ENCODE measurements at regions not wholly inside any gene's neighbourhood (a gene's known extent, or its start where the extent isn't known, plus 50 kb on each side); places are given as distances from the start of the nearest gene placed in this dataset.

DNA sequence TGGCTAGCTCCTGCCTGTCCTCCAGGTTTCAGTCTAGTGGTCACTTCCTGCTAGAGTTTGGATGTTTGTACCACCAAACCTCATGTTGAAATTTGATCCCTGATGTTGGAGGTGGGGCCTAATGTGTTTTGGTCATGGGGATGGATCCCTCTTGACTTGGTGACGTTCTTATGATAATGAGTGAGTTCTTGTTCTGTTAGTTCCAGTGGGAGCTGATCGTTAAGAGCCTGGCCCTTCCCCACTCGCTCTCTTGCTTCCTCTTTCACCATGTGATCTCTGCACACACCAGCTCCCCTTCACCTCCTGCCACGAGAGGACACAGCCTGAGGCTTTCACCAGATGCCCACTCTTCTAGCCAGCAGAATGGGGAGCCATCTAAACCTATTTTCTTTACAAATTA, 86.8 kb upstream of the SCEL start:
- no peaks in the 10 kb centered on the region for H3K9me3 Mint-ChIP-seq
- intact Hi-C loops (cut with micrococcal nuclease): no loop called here

DNA sequence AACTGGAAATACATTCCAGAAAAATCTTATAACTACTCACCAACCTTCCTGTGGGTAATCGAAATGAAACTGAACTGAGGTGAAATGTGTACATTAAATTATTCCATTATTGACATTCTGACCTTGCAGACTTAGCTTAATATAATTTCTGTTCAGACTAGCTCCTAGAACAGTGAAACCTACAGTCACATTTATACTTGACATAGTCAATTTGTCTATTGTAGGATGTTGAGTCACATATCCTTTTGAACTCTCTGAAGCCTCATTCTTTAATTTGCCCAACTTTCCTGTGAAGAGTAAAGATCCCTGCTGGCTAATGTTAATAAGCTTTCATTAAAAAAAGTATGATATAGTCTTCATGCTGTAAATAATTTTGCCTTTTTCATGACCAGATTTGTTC, 92.0 kb upstream of the SCEL start:
- no peak for DNase-seq
- peaks cover 14% of the 10 kb centered on the region for H3K27me3 Mint-ChIP-seq
- H3K4me3 Mint-ChIP-seq: no peak overlapping the region
- peaks cover under 1% of the 10 kb centered on the region for H3K9me3 Mint-ChIP-seq
- intact Hi-C loops (cut with micrococcal nuclease): no loop called here
- H3K27ac Mint-ChIP-seq: no peak overlapping the region
- H3K4me1 Mint-ChIP-seq: no peaks in the 10 kb centered on the region
- no peaks in the 10 kb centered on the region for H3K36me3 Mint-ChIP-seq (ENCODE audit: low read depth)

More for the DNA sequence above, 86.8 kb upstream of the SCEL start:
- Mint-ChIP-seq H3K36me3 (ENCODE audit: low read depth) (no peaks in the 10 kb centered on the region), H3K4me3 (no peak overlapping the region), H3K27ac (no peak overlapping the region), H3K4me1 (no peaks in the 10 kb centered on the region), H3K27me3 (peaks cover 6% of the 10 kb centered on the region)
- no peak for DNase-seq

DNA sequence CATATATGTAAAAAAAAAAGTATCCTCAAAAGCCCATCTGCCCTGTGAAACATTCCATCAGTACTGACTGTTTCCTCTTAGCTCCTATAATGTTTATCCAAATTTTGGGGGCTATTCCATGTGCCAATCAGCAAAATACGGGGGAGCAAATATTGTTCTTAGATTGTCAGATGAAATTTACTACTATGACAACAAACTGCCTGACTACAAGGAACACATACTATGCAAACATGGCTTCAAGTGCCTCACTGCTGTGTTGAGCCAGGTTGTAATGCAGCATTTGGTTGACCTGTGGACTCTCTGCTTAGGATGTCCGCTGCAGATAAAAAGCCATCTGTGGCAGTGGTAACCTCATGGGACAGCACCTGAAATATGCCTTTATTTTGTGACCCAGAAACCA, 98.2 kb upstream of the SCEL start:
- no peak overlapping the region for H3K4me3 Mint-ChIP-seq
- H3K9me3 Mint-ChIP-seq: peaks cover 16% of the 10 kb centered on the region
- H3K4me1 Mint-ChIP-seq: no peaks in the 10 kb centered on the region
- no peak overlapping the region for H3K27ac Mint-ChIP-seq
- DNase-seq: no peak
- H3K27me3 Mint-ChIP-seq: peaks cover 11% of the 10 kb centered on the region
- intact Hi-C loops (cut with micrococcal nuclease): no loop called here
- H3K36me3 Mint-ChIP-seq (ENCODE audit: low read depth): no peaks in the 10 kb centered on the region

DNA sequence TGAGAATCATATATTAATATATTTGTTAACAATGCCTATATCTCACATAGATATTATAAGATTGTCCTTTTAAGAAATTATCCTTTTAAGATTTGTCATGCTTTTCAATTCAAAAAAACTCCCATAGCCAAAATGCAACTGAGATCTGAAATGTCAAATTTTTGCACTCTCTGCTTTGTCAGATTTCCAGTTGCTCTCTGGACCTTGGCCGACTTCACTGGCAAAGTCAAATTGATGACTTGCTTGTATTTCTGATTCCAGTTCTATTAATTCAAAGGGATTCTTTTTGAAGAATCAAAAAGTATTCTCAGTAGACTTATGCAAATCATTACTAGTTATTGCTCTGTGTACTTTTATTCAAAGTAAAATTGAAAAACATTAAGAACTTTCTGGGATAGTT, 101.2 kb upstream of the SCEL start:
- peaks cover 3% of the 10 kb centered on the region for H3K27me3 Mint-ChIP-seq

DNA sequence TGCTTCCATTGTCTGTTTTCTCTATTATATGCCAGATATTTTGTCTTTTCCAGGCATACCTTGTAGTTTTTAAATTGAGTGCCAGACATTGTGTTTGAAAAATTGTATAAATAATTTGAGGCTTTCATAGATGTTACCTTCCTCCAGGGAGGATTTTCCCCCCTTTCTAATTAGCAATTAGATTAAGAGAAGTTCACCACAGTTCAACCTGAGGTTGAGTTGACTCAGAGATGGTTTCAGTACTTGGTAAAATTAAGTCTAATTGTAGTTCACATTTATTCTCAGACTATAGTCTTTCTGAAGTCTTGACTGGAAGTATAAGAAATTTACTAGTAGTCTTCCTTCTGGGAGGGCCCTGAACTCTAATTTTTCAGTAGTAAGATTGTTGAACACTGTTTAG, 104.1 kb upstream of the SCEL start:
- intact Hi-C loops (cut with micrococcal nuclease): no loop called here
- H3K9me3 Mint-ChIP-seq: peaks cover 8% of the 10 kb centered on the region

More for the DNA sequence above, 101.2 kb upstream of the SCEL start:
- Mint-ChIP-seq H3K4me1 (peaks cover 1% of the 10 kb centered on the region), H3K27ac (no peak overlapping the region), H3K4me3 (no peak overlapping the region), H3K9me3 (peaks cover 16% of the 10 kb centered on the region), H3K36me3 (ENCODE audit: low read depth) (no peaks in the 10 kb centered on the region)
- DNase-seq: no peak
- intact Hi-C loops (cut with micrococcal nuclease): no loop called here

DNA sequence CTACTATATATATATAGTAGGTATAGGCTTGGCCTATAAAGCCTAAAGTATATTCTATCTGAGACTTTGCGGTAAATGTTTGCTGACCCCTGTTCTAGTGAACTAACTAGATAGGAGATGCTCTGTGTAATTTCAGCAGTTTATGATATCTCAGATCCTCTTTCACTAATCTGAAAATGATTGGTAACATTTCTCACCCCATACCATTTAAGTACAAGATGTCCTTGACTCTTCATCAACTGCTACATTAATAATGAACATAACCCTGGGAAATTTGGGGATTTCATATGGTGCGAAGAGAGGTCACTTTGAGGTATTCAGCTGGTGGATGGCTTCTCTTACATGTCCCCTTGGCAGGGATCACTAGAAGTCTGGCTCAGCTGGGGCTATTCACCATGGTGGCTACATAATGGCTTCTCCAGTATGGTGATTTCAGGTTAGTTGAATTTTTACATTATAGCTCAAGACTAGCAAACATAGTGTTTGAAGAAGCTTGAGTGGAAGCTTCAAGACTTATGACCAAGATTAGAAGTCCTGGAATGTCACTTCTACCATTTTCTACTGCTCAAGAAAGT, 103.6 kb upstream of the MYCBP2 start:
- Mint-ChIP-seq H3K27ac (no peak overlapping the region), H3K4me3 (no peak overlapping the region), H3K4me1 (peaks cover 1% of the 10 kb centered on the region), H3K36me3 (ENCODE audit: low read depth) (no peaks in the 10 kb centered on the region), H3K9me3 (peaks cover 3% of the 10 kb centered on the region), H3K27me3 (peaks cover 2% of the 10 kb centered on the region)
- DNase-seq: no peak
- intact Hi-C loops (cut with micrococcal nuclease): no loop called here

More for the DNA sequence above, 104.1 kb upstream of the SCEL start:
- H3K4me1 Mint-ChIP-seq: peaks cover 1% of the 10 kb centered on the region
- H3K27me3 Mint-ChIP-seq: peaks cover 2% of the 10 kb centered on the region
- H3K36me3 Mint-ChIP-seq (ENCODE audit: low read depth): no peaks in the 10 kb centered on the region
- H3K4me3 Mint-ChIP-seq: no peak overlapping the region
- DNase-seq: no peak
- H3K27ac Mint-ChIP-seq: no peak overlapping the region

DNA sequence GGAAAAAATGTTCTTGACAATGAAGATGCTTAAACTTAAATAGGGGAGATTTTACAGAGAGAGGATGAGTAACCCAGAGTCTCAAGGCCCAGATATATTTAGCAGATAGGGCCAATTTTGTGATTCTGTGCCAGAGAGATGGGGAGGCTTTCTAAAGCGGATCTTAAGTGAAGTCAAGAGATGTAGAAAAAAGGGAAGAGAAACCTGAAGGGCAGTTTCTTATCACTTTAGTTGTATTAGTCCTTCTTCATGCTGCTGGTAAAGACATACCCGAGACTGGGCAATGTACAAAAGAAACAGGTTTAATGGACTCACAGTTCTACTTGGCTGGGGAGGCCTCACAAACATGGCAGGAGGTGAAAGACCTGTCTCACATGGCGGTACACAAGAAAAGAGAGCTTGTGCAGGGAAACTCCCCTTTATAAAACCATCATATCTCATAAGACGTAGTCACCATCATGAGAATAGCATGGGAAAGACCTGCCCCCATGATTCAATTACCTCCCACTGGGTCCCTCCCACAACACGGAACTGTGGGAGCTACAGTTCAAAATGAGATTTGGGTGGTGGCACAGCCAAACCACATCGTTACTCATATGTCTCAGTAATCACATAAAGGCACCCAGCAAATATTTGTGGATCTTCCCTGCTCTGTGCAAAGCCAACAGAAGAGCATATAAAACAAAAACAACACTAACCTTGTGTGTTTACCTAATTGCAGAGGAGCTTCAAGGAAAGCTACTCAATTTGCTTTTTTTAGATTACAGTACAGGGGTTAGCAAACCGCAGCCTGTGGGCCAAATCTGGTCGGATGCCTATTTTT, 102.6 kb upstream of the MYCBP2 start:
- DNase-seq: no peak
- intact Hi-C loops (cut with micrococcal nuclease): loop anchor here (1.0 to 5.0 kb wide), 3 partner anchors 42 to 84 kb away; no protein-coding TSS in a partner anchor

DNA sequence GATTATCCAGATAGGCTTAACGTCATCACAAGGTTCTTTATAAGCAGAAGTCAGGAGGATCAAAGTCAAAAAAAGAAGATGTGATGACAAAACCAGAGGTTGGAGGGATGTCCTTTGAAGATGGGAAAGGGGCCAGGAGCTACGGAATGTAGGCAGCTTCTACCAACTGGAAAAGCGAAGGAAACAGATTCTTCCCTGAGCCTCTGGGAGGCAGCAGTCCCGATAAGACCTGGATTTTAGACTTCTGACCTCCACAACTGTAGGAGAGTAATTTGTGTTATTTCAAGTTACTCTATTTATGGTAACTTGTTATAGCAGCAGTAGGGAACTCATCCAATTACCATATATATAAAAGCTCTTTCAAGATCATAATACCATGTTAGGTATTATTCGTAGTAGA, 98.8 kb upstream of the MYCBP2 start:
- peaks cover 1% of the 10 kb centered on the region for H3K4me1 Mint-ChIP-seq
- H3K36me3 Mint-ChIP-seq (ENCODE audit: low read depth): no peaks in the 10 kb centered on the region
- peaks cover 5% of the 10 kb centered on the region for H3K27me3 Mint-ChIP-seq
- H3K4me3 Mint-ChIP-seq: no peak overlapping the region
- no peaks in the 10 kb centered on the region for H3K9me3 Mint-ChIP-seq
- H3K27ac Mint-ChIP-seq: no peak overlapping the region
- intact Hi-C loops (cut with micrococcal nuclease): loop anchor here (5.0 kb wide), 2 partner anchors 38 to 52 kb away; no protein-coding TSS in a partner anchor
- no peak for DNase-seq

More for the DNA sequence above, 102.6 kb upstream of the MYCBP2 start:
- Mint-ChIP-seq H3K4me3 (no peak overlapping the region), H3K9me3 (no peaks in the 10 kb centered on the region), H3K27me3 (peaks cover 2% of the 10 kb centered on the region), H3K27ac (peak overlapping the region; percentile 38), H3K4me1 (peaks cover 1% of the 10 kb centered on the region), H3K36me3 (ENCODE audit: low read depth) (no peaks in the 10 kb centered on the region)

DNA sequence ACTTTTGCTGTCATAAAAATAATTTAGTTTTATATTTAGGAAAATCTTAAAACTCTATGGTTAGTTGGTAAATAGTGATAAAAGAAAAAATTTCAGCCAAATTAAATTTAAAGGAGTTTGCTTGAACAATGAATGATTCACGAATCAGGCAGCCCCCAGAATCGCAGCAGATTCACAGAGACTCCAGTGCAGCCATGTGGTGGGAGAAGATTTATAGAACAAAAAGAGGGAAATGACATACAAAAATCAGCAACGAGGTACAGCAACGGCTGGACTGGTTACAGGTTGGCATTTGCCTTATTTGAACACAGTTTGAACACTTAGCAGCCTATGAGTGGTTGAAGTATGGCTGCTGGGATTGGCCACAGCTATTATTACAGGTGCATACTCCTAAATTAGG, 96.4 kb upstream of the MYCBP2 start:
- peaks cover 9% of the 10 kb centered on the region for H3K27me3 Mint-ChIP-seq
- intact Hi-C loops (cut with micrococcal nuclease): no loop called here
- H3K9me3 Mint-ChIP-seq: no peaks in the 10 kb centered on the region
- H3K4me1 Mint-ChIP-seq: no peaks in the 10 kb centered on the region
- H3K36me3 Mint-ChIP-seq (ENCODE audit: low read depth): no peaks in the 10 kb centered on the region
- DNase-seq: no peak
- no peak overlapping the region for H3K27ac Mint-ChIP-seq
- H3K4me3 Mint-ChIP-seq: no peak overlapping the region

DNA sequence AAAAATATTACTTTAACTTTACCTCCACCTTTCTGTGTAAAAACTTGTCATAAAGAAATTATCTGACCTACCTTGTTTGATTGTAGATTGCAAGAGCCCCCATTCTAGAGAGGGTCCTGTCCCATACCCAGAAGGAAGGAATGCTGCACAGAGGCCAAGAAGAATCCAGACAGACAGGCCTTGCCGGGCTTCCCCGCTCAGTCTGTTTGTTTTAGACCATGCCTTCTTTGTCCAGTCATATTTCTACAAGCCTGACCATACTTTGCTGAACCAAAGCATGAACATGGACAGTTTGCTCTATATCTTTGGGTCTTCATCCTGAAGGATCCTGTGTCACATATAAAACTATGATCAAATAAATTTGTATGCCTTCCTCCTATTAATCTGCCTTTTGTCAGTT, 95.8 kb upstream of the MYCBP2 start:
- DNase-seq: no peak
- Mint-ChIP-seq H3K4me1 (no peaks in the 10 kb centered on the region), H3K9me3 (no peaks in the 10 kb centered on the region), H3K27ac (no peak overlapping the region), H3K4me3 (no peak overlapping the region), H3K36me3 (ENCODE audit: low read depth) (no peaks in the 10 kb centered on the region), H3K27me3 (peaks cover 11% of the 10 kb centered on the region)
- intact Hi-C loops (cut with micrococcal nuclease): no loop called here

DNA sequence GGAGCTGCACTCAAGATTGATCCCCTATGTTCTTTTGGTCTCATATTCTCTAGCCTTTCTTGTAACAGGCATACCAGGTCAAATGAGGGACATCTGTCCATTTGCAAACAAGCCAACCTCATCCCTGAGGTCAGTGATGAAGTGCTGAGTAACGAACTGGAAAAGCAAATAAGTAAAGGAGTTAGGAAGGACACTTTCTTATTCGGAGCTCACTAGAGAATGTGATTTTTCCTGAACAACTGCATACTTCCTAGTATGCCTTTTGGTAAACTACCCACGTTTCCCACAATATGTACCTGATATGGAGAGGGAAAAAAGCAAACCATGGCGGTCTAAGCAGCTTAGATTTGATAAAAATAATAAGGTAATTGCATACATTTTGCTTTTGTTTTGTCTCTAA, 91.0 kb upstream of the MYCBP2 start:
- H3K27me3 Mint-ChIP-seq: peaks cover 14% of the 10 kb centered on the region
- H3K4me1 Mint-ChIP-seq: no peaks in the 10 kb centered on the region
- intact Hi-C loops (cut with micrococcal nuclease): no loop called here
- no peak overlapping the region for H3K27ac Mint-ChIP-seq
- no peaks in the 10 kb centered on the region for H3K36me3 Mint-ChIP-seq (ENCODE audit: low read depth)
- DNase-seq: no peak
- H3K9me3 Mint-ChIP-seq: no peaks in the 10 kb centered on the region
- H3K4me3 Mint-ChIP-seq: no peak overlapping the region

DNA sequence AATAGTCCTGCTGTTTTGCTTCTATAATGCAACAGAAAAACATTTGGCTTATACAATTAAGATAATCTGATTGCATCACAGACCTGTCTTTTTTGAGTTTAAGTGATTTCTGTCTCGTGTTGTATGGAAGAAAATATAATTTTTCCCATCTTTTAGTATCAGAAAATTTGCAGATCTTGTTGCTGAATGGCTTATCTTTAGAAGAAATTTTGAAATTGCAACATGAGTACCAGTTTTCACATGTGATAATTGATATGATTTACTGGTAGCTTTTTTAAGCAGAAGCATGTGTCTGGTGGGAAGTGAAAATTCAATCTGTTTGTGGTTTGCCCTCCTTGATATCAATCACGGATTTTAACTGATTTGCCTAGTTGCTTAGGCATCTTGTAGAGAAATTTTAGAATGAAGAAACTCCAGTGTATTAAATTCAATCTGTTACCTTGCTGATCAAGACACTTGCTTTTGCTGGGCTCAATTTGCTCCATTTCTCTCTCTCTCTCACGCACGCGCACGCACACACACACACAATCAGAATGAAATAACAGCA, 89.8 kb upstream of the MYCBP2 start:
- no peak overlapping the region for H3K27ac Mint-ChIP-seq
- intact Hi-C loops (cut with micrococcal nuclease): no loop called here
- H3K9me3 Mint-ChIP-seq: no peaks in the 10 kb centered on the region
- H3K27me3 Mint-ChIP-seq: peaks cover 12% of the 10 kb centered on the region
- no peaks in the 10 kb centered on the region for H3K36me3 Mint-ChIP-seq (ENCODE audit: low read depth)
- no peak for DNase-seq
- no peaks in the 10 kb centered on the region for H3K4me1 Mint-ChIP-seq
- no peak overlapping the region for H3K4me3 Mint-ChIP-seq

DNA sequence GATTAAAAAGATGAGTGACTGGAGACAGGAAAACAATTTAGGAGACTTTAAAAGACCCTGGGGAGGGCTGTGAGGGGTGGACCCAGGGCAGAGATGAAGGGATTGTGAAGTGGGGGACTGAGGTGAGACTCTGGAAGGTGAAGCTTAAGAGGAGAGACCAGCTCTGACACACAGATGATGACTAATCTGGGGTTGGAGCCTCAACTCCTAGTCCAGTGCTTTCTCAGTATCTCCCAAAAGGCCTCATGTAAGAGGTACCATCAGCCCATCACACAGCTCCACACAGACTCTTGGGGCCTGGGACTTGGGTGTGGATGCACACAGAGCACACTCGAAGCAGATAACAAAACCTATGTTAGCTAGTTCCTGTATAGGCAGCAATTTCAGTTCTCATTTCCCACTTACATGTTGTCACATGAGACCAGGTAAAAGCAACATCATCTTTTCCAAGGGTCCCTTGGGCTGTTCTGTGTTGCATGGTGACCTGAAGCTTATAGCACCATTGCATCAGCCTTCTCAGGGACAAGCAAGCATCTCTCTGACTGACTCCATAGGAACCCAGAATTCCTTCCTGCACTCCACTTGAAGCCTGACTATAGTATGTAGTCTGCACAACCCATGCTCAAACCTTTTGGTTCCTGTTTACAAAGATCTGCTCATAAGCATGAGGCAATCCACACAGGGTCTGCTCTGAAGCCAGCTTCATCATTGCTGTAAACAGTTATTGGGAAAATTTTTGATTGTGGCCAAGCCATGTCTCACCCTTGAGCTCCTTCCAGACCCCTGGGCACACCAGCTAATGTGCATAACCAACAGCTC, 88.6 kb upstream of the MYCBP2 start:
- no peaks in the 10 kb centered on the region for H3K36me3 Mint-ChIP-seq (ENCODE audit: low read depth)
- no peaks in the 10 kb centered on the region for H3K4me1 Mint-ChIP-seq
- intact Hi-C loops (cut with micrococcal nuclease): no loop called here
- no peak overlapping the region for H3K4me3 Mint-ChIP-seq
- peaks cover 9% of the 10 kb centered on the region for H3K27me3 Mint-ChIP-seq
- H3K27ac Mint-ChIP-seq: no peak overlapping the region
- H3K9me3 Mint-ChIP-seq: no peaks in the 10 kb centered on the region
- DNase-seq: no peak

DNA sequence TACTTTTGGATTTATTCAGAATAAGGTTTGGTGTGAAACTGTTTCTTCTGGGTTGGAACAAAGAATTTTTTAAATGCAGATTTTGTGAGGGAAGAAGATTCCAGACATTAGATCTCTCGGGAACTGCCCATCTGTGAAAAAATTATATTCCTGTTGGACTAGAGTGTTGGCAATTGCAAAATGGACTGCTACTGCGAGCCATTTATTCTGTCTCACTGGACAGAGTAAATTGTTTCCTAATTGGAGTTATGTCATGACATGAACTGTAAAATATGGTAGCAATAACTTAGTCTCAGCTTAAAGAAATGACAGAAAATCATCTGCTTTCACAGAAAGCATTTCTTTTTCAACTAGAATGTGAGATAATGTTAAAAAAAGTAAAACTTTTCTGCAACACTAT, 86.0 kb upstream of the MYCBP2 start:
- intact Hi-C loops (cut with micrococcal nuclease): no loop called here
- Mint-ChIP-seq H3K4me3 (no peak overlapping the region), H3K27ac (no peak overlapping the region), H3K27me3 (peaks cover 4% of the 10 kb centered on the region), H3K4me1 (no peaks in the 10 kb centered on the region), H3K9me3 (no peaks in the 10 kb centered on the region), H3K36me3 (ENCODE audit: low read depth) (no peaks in the 10 kb centered on the region)
- DNase-seq: no peak

Measured in activated CD4-positive, alpha-beta T cell treated with anti-CD3 and anti-CD28 coated beads, Interleukin-2, amount 10 ng/mL, durations not matched to agents 24 days and 14 days (primary cell).